Skeletal muscle satellite cell (primary cell): ENCODE measurements at regions not wholly inside any gene's neighbourhood (a gene's known extent, or its start where the extent isn't known, plus 50 kb on each side); places are given as distances from the start of the nearest gene placed in this dataset.
A peak's percentile ranks its signal among the peaks of the same experiment; 100 is the strongest.
"Not testable (repeated sequence)": the region's sequence is repeated elsewhere in the genome, so short reads cannot be mapped to it uniquely, and the experiment has no call there.

ENCODE experiments used
- H3K27me3 ChIP-seq: 2 replicates; pipeline ENCODE4 v1.7.0; 2013; ENCODE audit warnings: low read length; ENCODE audit not compliant: control insufficient read depth, insufficient read depth
- H3K36me3 ChIP-seq: 2 replicates; pipeline ENCODE4 v1.7.0; 2013; ENCODE audit warnings: mild to moderate bottlenecking, control low read depth, low read length; ENCODE audit not compliant: insufficient read depth
- H3K4me1 ChIP-seq: 2 replicates; pipeline ENCODE4 v1.7.0; 2013; ENCODE audit warnings: low read length; ENCODE audit not compliant: control insufficient read depth, insufficient read depth
- H3K4me2 ChIP-seq: 2 replicates; pipeline ENCODE4 v1.7.0; 2013; ENCODE audit warnings: mild to moderate bottlenecking, low read length
- H3K4me3 ChIP-seq: 2 replicates; pipeline ENCODE4 v1.7.0; 2013; ENCODE audit warnings: low read length
- H3K9ac ChIP-seq: 2 replicates; pipeline ENCODE4 v1.7.0; 2013; ENCODE audit warnings: mild to moderate bottlenecking, low read depth, low read length, moderate library complexity
- H3K9me3 ChIP-seq: replicated peaks from 2 replicates; pipeline ENCODE4 v1.7.0; 2013; ENCODE audit warnings: mild to moderate bottlenecking, control low read depth, low read length

- Histone ChIP-seq H3K4me3 (no peak overlapping the region), H3K4me2 (no peak overlapping the region), H3K9ac (no peak overlapping the region), H3K9me3 (no peaks in the 10 kb centered on the region), H3K4me1 (no peaks in the 10 kb centered on the region), H3K27me3 (no peaks in the 10 kb centered on the region), H3K36me3 (no peaks in the 10 kb centered on the region)
These were observed 181.5 kb upstream of the PIK3R1 start for GRCh38 chr5:68033961-68034571.

- no peak overlapping the region for H3K9ac ChIP-seq
These were observed 182.5 kb upstream of the PIK3R1 start for GRCh38 chr5:68033029-68033428.

GRCh38 chr5:68032216-68032762, 183.3 kb upstream of the PIK3R1 start:
- Histone ChIP-seq H3K36me3 (no peaks in the 10 kb centered on the region), H3K9ac (no peak overlapping the region), H3K9me3 (no peaks in the 10 kb centered on the region), H3K27me3 (no peaks in the 10 kb centered on the region), H3K4me3 (no peak overlapping the region), H3K4me2 (no peak overlapping the region), H3K4me1 (peaks cover 14% of the 10 kb centered on the region)

More at GRCh38 chr5:68033029-68033428, 182.5 kb upstream of the PIK3R1 start:
- no peaks in the 10 kb centered on the region for H3K9me3 ChIP-seq
- H3K4me2 ChIP-seq, result no peak overlapping the region
- no peak overlapping the region for H3K4me3 ChIP-seq
- H3K4me1 ChIP-seq, result peaks cover 8% of the 10 kb centered on the region
- no peaks in the 10 kb centered on the region for H3K36me3 ChIP-seq
- H3K27me3 ChIP-seq, result no peaks in the 10 kb centered on the region

- Histone ChIP-seq H3K4me3 (no peak overlapping the region), H3K9me3 (no peaks in the 10 kb centered on the region), H3K4me2 (peak overlapping the region; percentile 5), H3K36me3 (no peaks in the 10 kb centered on the region), H3K9ac (no peak overlapping the region), H3K4me1 (peaks cover 16% of the 10 kb centered on the region), H3K27me3 (no peaks in the 10 kb centered on the region)
These were observed 187.3 kb upstream of the PIK3R1 start for GRCh38 chr5:68028131-68028727.

- H3K4me3 ChIP-seq, result no peak overlapping the region
- peak overlapping the region; percentile 5 for H3K4me2 ChIP-seq
- H3K36me3 ChIP-seq, result no peaks in the 10 kb centered on the region
- H3K9me3 ChIP-seq, result no peaks in the 10 kb centered on the region
- H3K4me1 ChIP-seq, result peaks cover 16% of the 10 kb centered on the region
- no peak overlapping the region for H3K9ac ChIP-seq
- no peaks in the 10 kb centered on the region for H3K27me3 ChIP-seq
These were observed 188.0 kb upstream of the PIK3R1 start for GRCh38 chr5:68027519-68027918.

- no peaks in the 10 kb centered on the region for H3K27me3 ChIP-seq
- H3K4me2 ChIP-seq, result no peak overlapping the region
- no peaks in the 10 kb centered on the region for H3K36me3 ChIP-seq
- H3K9me3 ChIP-seq, result no peaks in the 10 kb centered on the region
- H3K9ac ChIP-seq, result no peak overlapping the region
- H3K4me1 ChIP-seq, result peaks cover 16% of the 10 kb centered on the region
- H3K4me3 ChIP-seq, result no peak overlapping the region
These were observed 189.3 kb upstream of the PIK3R1 start for GRCh38 chr5:68026092-68026885.

GRCh38 chr5:68024426-68024825, 191.1 kb upstream of the PIK3R1 start:
- H3K9ac ChIP-seq, result no peak overlapping the region
- H3K4me1 ChIP-seq, result peaks cover 16% of the 10 kb centered on the region
- no peak overlapping the region for H3K4me3 ChIP-seq
- H3K9me3 ChIP-seq, result no peaks in the 10 kb centered on the region
- H3K4me2 ChIP-seq, result no peak overlapping the region
- no peaks in the 10 kb centered on the region for H3K27me3 ChIP-seq
- no peaks in the 10 kb centered on the region for H3K36me3 ChIP-seq

- Histone ChIP-seq H3K4me1 (no peaks in the 10 kb centered on the region), H3K4me3 (no peak overlapping the region), H3K36me3 (no peaks in the 10 kb centered on the region), H3K27me3 (no peaks in the 10 kb centered on the region), H3K9ac (no peak overlapping the region), H3K4me2 (no peak overlapping the region), H3K9me3 (no peaks in the 10 kb centered on the region)
These were observed 193.6 kb upstream of the PIK3R1 start for GRCh38 chr5:68021916-68022315.

GRCh38 chr5:68021227-68021626, 194.3 kb upstream of the PIK3R1 start:
- no peaks in the 10 kb centered on the region for H3K9me3 ChIP-seq
- no peaks in the 10 kb centered on the region for H3K36me3 ChIP-seq
- H3K27me3 ChIP-seq, result no peaks in the 10 kb centered on the region
- no peaks in the 10 kb centered on the region for H3K4me1 ChIP-seq
- H3K9ac ChIP-seq, result no peak overlapping the region
- no peak overlapping the region for H3K4me3 ChIP-seq
- no peak overlapping the region for H3K4me2 ChIP-seq

GRCh38 chr5:68020461-68020969, 195.0 kb upstream of the PIK3R1 start:
- H3K4me1 ChIP-seq, H3K9me3 ChIP-seq, H3K36me3 ChIP-seq, H3K27me3 ChIP-seq, H3K9ac ChIP-seq, H3K4me3 ChIP-seq, H3K4me2 ChIP-seq: not testable (repeated sequence)

- no peaks in the 10 kb centered on the region for H3K36me3 ChIP-seq
- H3K4me3 ChIP-seq, result no peak overlapping the region
- no peak overlapping the region for H3K9ac ChIP-seq
- H3K9me3 ChIP-seq, result no peaks in the 10 kb centered on the region
- H3K27me3 ChIP-seq, result no peaks in the 10 kb centered on the region
- no peak overlapping the region for H3K4me2 ChIP-seq
- peaks cover 5% of the 10 kb centered on the region for H3K4me1 ChIP-seq
These were observed 199.9 kb upstream of the PIK3R1 start for GRCh38 chr5:68015381-68016302.
